NCI-H460 (cell line): ENCODE measurements at regions not wholly inside any gene's neighbourhood (a gene's known extent, or its start where the extent isn't known, plus 50 kb on each side); places are given as distances from the start of the nearest gene placed in this dataset.
"Not testable (repeated sequence)": the region's sequence is repeated elsewhere in the genome, so short reads cannot be mapped to it uniquely, and the experiment has no call there.

Source experiments
- DNase-seq: peaks from one replicate; pipeline ENCODE4 v3.0.0-alpha.2; 2016; ENCODE audit warnings: low read depth; ENCODE audit errors: extremely low read depth

- DNase-seq: no peak
Observed at GRCh38 chr14:106681161-106681560, 1154.8 kb downstream of the TMEM121 start.

GRCh38 chr14:106681568-106681967 is 1155.2 kb downstream of the TMEM121 start:
- DNase-seq: no peak

GRCh38 chr14:106683631-106684030 is 1157.2 kb downstream of the TMEM121 start:
- no peak for DNase-seq

- no peak for DNase-seq
Observed at GRCh38 chr14:106686533-106686932, 1160.2 kb downstream of the TMEM121 start.

- no peak for DNase-seq
Observed at GRCh38 chr14:106690333-106690891, 1164.0 kb downstream of the TMEM121 start.

- no peak for DNase-seq
Observed at GRCh38 chr14:106691601-106692291, 1165.4 kb downstream of the TMEM121 start.

- DNase-seq: peak; percentile 3
Observed at GRCh38 chr14:106694638-106695393, 1168.4 kb downstream of the TMEM121 start.

GRCh38 chr14:106698620-106699267 is 1172.4 kb downstream of the TMEM121 start:
- DNase-seq: not testable (repeated sequence)

- DNase-seq: not testable (repeated sequence)
Observed at GRCh38 chr14:106703651-106704050, 1177.3 kb downstream of the TMEM121 start.

- not testable (repeated sequence) for DNase-seq
Observed at GRCh38 chr14:106706488-106706887, 1180.1 kb downstream of the TMEM121 start.

- not testable (repeated sequence) for DNase-seq
Observed at GRCh38 chr14:106710187-106710586, 1183.8 kb downstream of the TMEM121 start.

GRCh38 chr14:106712513-106712912 is 1186.1 kb downstream of the TMEM121 start:
- DNase-seq: not testable (repeated sequence)

GRCh38 chr14:106714446-106715428 is 1188.4 kb downstream of the TMEM121 start:
- not testable (repeated sequence) for DNase-seq

- not testable (repeated sequence) for DNase-seq
Observed at GRCh38 chr14:106717544-106717943, 1191.2 kb downstream of the TMEM121 start.

- not testable (repeated sequence) for DNase-seq
Observed at GRCh38 chr14:106719880-106720279, 1193.5 kb downstream of the TMEM121 start.

GRCh38 chr14:106721926-106722325 is 1195.5 kb downstream of the TMEM121 start:
- not testable (repeated sequence) for DNase-seq

- DNase-seq: not testable (repeated sequence)
Observed at GRCh38 chr14:106722813-106723687, 1196.7 kb downstream of the TMEM121 start.

- DNase-seq: not testable (repeated sequence)
Observed at GRCh38 chr14:106727962-106728361, 1201.6 kb downstream of the TMEM121 start.

GRCh38 chr14:106728611-106729010 is 1202.2 kb downstream of the TMEM121 start:
- DNase-seq: no peak
